ENCODE measurements at regions not wholly inside any gene's neighbourhood (a gene's known extent, or its start where the extent isn't known, plus 50 kb on each side); places are given as distances from the start of the nearest gene placed in this dataset.

DNA sequence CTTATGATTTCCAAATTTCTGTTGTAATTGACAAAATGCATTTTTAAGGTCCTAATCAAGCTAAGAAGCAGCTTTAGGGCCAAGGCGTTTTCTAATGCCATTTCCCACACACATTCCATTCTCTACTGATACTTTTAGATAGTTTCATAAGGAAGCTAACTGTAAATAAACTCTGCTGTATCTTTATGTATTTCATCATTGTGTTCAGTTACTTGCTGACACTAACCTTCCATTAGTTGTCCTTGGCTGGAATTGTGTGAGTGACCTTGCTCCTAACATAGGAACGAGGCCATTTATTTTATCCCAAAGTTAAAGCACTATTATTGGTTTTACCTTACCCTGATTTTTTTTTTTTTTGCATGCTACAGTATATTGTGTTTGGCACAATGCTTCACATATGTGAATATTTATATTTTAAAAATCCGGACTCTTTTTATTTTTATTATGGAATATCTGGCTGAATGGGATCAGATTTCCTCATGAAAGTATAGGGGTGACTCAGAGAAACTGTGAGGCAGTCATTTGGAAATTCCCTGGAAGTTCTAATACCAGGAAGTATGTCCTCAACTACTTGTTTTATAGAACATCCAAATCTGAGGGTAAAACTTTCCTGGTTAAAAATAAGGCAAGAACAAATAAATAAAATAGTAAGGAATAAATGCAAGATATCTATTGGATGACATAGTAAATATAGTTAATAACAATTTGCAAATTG lies 62.7 kb upstream of the SORBS2 start:
- Histone ChIP-seq H3K4me3 (ENCODE audit: low read length) (no peak overlapping the region), H4K20me1 (ENCODE audit: insufficient read depth, low read length) (no peaks in the 10 kb centered on the region), H2AFZ (ENCODE audit: low read depth, low read length) (no peak overlapping the region), H3K79me2 (ENCODE audit: low read length) (no peaks in the 10 kb centered on the region), H3K27me3 (ENCODE audit: low read depth, low read length) (no peaks in the 10 kb centered on the region), H3K27ac (ENCODE audit: low read length) (no peak overlapping the region), H3K9ac (ENCODE audit: low read length) (no peak overlapping the region), H3K4me1 (ENCODE audit: low read length) (no peaks in the 10 kb centered on the region), H3K36me3 (replicated peaks; ENCODE audit: low read depth, low read length) (no peaks in the 10 kb centered on the region), H3K9me3 (ENCODE audit: insufficient read depth, low read length) (no peaks in the 10 kb centered on the region), H3K4me2 (ENCODE audit: low read length) (no peak overlapping the region)
- no peak for TF ChIP-seq EZH2phosphoT487 (IDR thresholded peaks at IDR 0.05; ENCODE audit: low read depth)
- TF ChIP-seq, protein P1, sequence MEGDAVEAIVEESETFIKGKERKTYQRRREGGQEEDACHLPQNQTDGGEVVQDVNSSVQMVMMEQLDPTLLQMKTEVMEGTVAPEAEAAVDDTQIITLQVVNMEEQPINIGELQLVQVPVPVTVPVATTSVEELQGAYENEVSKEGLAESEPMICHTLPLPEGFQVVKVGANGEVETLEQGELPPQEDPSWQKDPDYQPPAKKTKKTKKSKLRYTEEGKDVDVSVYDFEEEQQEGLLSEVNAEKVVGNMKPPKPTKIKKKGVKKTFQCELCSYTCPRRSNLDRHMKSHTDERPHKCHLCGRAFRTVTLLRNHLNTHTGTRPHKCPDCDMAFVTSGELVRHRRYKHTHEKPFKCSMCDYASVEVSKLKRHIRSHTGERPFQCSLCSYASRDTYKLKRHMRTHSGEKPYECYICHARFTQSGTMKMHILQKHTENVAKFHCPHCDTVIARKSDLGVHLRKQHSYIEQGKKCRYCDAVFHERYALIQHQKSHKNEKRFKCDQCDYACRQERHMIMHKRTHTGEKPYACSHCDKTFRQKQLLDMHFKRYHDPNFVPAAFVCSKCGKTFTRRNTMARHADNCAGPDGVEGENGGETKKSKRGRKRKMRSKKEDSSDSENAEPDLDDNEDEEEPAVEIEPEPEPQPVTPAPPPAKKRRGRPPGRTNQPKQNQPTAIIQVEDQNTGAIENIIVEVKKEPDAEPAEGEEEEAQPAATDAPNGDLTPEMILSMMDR (IDR thresholded peaks at IDR 0.05; ENCODE audit: low read depth, low read length): no peak

DNA sequence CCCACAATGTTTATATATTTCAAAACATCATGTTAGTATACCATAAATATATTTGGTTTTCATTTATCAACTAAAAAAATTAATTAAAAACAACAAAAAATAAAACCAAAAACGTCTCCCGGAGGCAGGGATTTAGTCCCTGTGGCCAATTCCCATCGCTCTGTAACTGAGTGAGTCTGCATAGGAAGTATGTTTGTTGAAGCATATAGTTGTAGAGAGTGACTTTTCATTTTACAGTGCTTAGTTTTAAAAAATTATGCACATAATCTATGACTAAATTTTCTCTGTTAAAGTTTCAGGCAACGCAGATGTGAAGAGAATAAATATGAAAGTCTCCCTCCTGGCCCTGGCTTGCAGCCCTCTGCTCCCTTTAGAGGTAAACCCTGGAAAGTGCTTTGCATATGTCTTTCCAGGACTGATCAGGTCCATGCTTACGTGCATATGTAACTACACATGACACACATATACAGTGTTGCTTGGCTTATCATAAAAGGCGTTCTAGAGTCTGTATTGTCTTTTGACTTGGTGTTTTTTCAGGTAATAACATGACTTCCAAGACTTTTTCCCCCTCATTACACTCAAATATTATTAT lies 63.4 kb upstream of the SORBS2 start:
- Histone ChIP-seq H3K4me1 (ENCODE audit: low read length) (no peaks in the 10 kb centered on the region), H4K20me1 (ENCODE audit: insufficient read depth, low read length) (no peaks in the 10 kb centered on the region), H3K4me2 (ENCODE audit: low read length) (no peak overlapping the region), H3K36me3 (replicated peaks; ENCODE audit: low read depth, low read length) (no peaks in the 10 kb centered on the region), H3K9ac (ENCODE audit: low read length) (no peak overlapping the region), H3K27ac (ENCODE audit: low read length) (no peak overlapping the region), H3K79me2 (ENCODE audit: low read length) (no peaks in the 10 kb centered on the region), H2AFZ (ENCODE audit: low read depth, low read length) (no peak overlapping the region), H3K27me3 (ENCODE audit: low read depth, low read length) (no peaks in the 10 kb centered on the region), H3K4me3 (ENCODE audit: low read length) (no peak overlapping the region), H3K9me3 (ENCODE audit: insufficient read depth, low read length) (no peaks in the 10 kb centered on the region)
- TF ChIP-seq, protein P1 (IDR thresholded peaks at IDR 0.05; ENCODE audit: low read depth, low read length): no peak
- TF ChIP-seq EZH2phosphoT487 (IDR thresholded peaks at IDR 0.05; ENCODE audit: low read depth): no peak

DNA sequence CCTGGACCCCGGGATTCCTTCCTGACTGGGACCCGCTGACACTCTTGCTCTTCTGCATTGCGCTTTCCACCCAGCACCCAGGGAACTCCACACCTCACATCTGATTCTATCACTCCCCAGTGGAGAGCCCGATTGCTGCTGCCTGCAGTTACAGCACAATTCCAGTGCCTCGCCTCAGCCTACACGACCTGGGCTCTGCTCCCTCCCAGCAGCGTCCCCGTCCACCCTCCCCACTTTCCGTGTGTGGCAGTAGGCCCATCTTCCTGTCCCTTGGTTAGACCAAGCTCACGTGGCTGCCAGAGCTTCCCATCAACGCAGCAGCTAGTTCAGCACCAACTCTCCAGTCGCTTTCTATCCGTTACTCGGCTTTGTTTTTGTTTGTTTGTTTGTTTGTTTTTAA lies 66.6 kb upstream of the SORBS2 start:
- Histone ChIP-seq H3K36me3 (replicated peaks; ENCODE audit: low read depth, low read length) (no peaks in the 10 kb centered on the region), H3K79me2 (ENCODE audit: low read length) (no peaks in the 10 kb centered on the region), H3K4me2 (ENCODE audit: low read length) (no peak overlapping the region), H3K27ac (ENCODE audit: low read length) (no peak overlapping the region), H2AFZ (ENCODE audit: low read depth, low read length) (no peak overlapping the region), H3K4me3 (ENCODE audit: low read length) (no peak overlapping the region), H3K4me1 (ENCODE audit: low read length) (no peaks in the 10 kb centered on the region), H3K27me3 (ENCODE audit: low read depth, low read length) (no peaks in the 10 kb centered on the region), H4K20me1 (ENCODE audit: insufficient read depth, low read length) (no peaks in the 10 kb centered on the region), H3K9me3 (ENCODE audit: insufficient read depth, low read length) (no peaks in the 10 kb centered on the region), H3K9ac (ENCODE audit: low read length) (no peak overlapping the region)
- TF ChIP-seq EZH2phosphoT487 (IDR thresholded peaks at IDR 0.05; ENCODE audit: low read depth): no peak
- TF ChIP-seq, protein P1 (IDR thresholded peaks at IDR 0.05; ENCODE audit: low read depth, low read length): no peak

- no peak overlapping the region for H2AFZ ChIP-seq (ENCODE audit: low read depth, low read length)
- H3K9ac ChIP-seq (ENCODE audit: low read length): no peak overlapping the region
- H3K27me3 ChIP-seq (ENCODE audit: low read depth, low read length): no peaks in the 10 kb centered on the region
- H4K20me1 ChIP-seq (ENCODE audit: insufficient read depth, low read length): no peaks in the 10 kb centered on the region
- no peaks in the 10 kb centered on the region for H3K79me2 ChIP-seq (ENCODE audit: low read length)
- no peaks in the 10 kb centered on the region for H3K36me3 ChIP-seq (replicated peaks; ENCODE audit: low read depth, low read length)
- H3K4me3 ChIP-seq (ENCODE audit: low read length): peak overlapping the region; percentile 56
- TF ChIP-seq EZH2phosphoT487 (IDR thresholded peaks at IDR 0.05; ENCODE audit: low read depth): no peak
- peak overlapping the region; percentile 50 for H3K4me2 ChIP-seq (ENCODE audit: low read length)
- no peaks in the 10 kb centered on the region for H3K9me3 ChIP-seq (ENCODE audit: insufficient read depth, low read length)
- no peaks in the 10 kb centered on the region for H3K4me1 ChIP-seq (ENCODE audit: low read length)
- no peak overlapping the region for H3K27ac ChIP-seq (ENCODE audit: low read length)
Observed at GRCh38 chr4:185879666-185880312, 67.8 kb upstream of the SORBS2 start.
